IMR-90 (cell line): ENCODE measurements at regions not wholly inside any gene's neighbourhood (a gene's known extent, or its start where the extent isn't known, plus 50 kb on each side); places are given as distances from the start of the nearest gene placed in this dataset.

Experiments used
- ATAC-seq: fragments of 200-7000 bp; cut with Tn5 transposase; 2 replicates; pipeline ENCODE4 v1.9.1; 2020; ENCODE audit warnings: low read depth, mild to moderate bottlenecking, moderate library complexity
- BruUV-seq: library from RNA; stranded (reverse); fragments of 400-500 nt; replicated peaks from 2 replicates; lab custom pipeline; 2021; lab: Mats Ljungman, UMichigan
- CTCF ChIA-PET: fragments of 300-600 bp; formaldehyde crosslinking; extraction: SDS; loops from one replicate; lab custom pipeline; 2021; ENCODE audit warnings: antibody characterized with exemption; lab: Yijun Ruan, JAX
- POLR2A ChIA-PET: fragments of 300-600 bp; sonication (Branson Sonifier 250); formaldehyde crosslinking; loops from one replicate; lab custom pipeline; 2022; ENCODE audit warnings: antibody characterized with exemption; ENCODE audit not compliant: unreplicated experiment; lab: Charles Lee
- DNase-seq: peaks from one replicate; pipeline ENCODE4 v3.0.0; 2013
- H2AFZ ChIP-seq: replicated peaks from 2 replicates; pipeline ENCODE3; 2013; ENCODE audit warnings: low read length, mild to moderate bottlenecking; ENCODE audit not compliant: poor library complexity
- H2AK5ac ChIP-seq: 2 replicates; pipeline ENCODE4 v1.6.1; 2013; ENCODE audit warnings: low read depth, low read length, inconsistent platforms
- H2AK9ac ChIP-seq: replicated peaks from 2 replicates; pipeline ENCODE3; 2013; ENCODE audit warnings: mild to moderate bottlenecking, low read depth, low read length, moderate library complexity; ENCODE audit not compliant: poor library complexity
- H2BK120ac ChIP-seq: 2 replicates; pipeline ENCODE4 v1.6.1; 2013; ENCODE audit warnings: low read depth, low read length, inconsistent platforms
- H2BK15ac ChIP-seq: 3 replicates; pipeline ENCODE4 v1.6.1; 2013; ENCODE audit warnings: low read depth, low read length, inconsistent platforms
- H2BK20ac ChIP-seq: 2 replicates; pipeline ENCODE4 v1.6.1; 2013; ENCODE audit warnings: low read depth, mild to moderate bottlenecking, inconsistent platforms, low read length, moderate library complexity
- H2BK5ac ChIP-seq: 2 replicates; pipeline ENCODE4 v1.6.1; 2013; ENCODE audit warnings: mild to moderate bottlenecking, low read depth, low read length, inconsistent platforms; ENCODE audit not compliant: poor library complexity, severe bottlenecking
- H3K14ac ChIP-seq: replicated peaks from 2 replicates; pipeline ENCODE4 v1.6.1; 2013; ENCODE audit warnings: low read depth, low read length, inconsistent platforms
- H3K18ac ChIP-seq: 2 replicates; pipeline ENCODE4 v1.6.1; 2013; ENCODE audit warnings: low read depth, low read length, control low read depth
- H3K23ac ChIP-seq: 2 replicates; pipeline ENCODE4 v1.6.1; 2013; ENCODE audit warnings: low read depth, low read length, inconsistent platforms
- H3K27ac ChIP-seq: 2 replicates; pipeline ENCODE4 v1.5.1; 2013; ENCODE audit warnings: mild to moderate bottlenecking, control low read depth, low read length; ENCODE audit not compliant: insufficient read depth
- H3K27me3 ChIP-seq: 2 replicates; pipeline ENCODE4 v1.6.1; 2013; ENCODE audit warnings: low read length; ENCODE audit not compliant: control insufficient read depth, insufficient read depth
- H3K36me3 ChIP-seq: 2 replicates; pipeline ENCODE4 v1.6.1; 2013; ENCODE audit warnings: low read length, mixed read lengths; ENCODE audit not compliant: control insufficient read depth, insufficient read depth
- H3K4ac ChIP-seq: 2 replicates; pipeline ENCODE4 v1.6.1; 2013; ENCODE audit warnings: low read depth, low read length, inconsistent platforms
- H3K4me1 ChIP-seq: 2 replicates; pipeline ENCODE4 v1.6.1; 2013; ENCODE audit warnings: low read length, mixed read lengths; ENCODE audit not compliant: control insufficient read depth, insufficient read depth
- H3K4me2 ChIP-seq: 2 replicates; pipeline ENCODE4 v1.6.1; 2013; ENCODE audit warnings: low read depth, mild to moderate bottlenecking, control low read depth, low read length, moderate library complexity
- H3K4me3 ChIP-seq: 2 replicates; pipeline ENCODE4 v1.5.1; 2013; ENCODE audit warnings: low read depth, mild to moderate bottlenecking, control low read depth, low read length, moderate library complexity; ENCODE audit not compliant: insufficient read depth
- H3K56ac ChIP-seq: 2 replicates; pipeline ENCODE4 v1.6.1; 2013; ENCODE audit warnings: low read length, inconsistent platforms; ENCODE audit not compliant: insufficient read depth; ENCODE audit errors: extremely low read depth
- H3K79me1 ChIP-seq, 2 experiments: 2 replicates each; pipeline ENCODE4 v1.6.1; 2013; ENCODE audit warnings: low read length in 2 of 2, inconsistent platforms in 1 of 2, low read depth in 1 of 2
- H3K9ac ChIP-seq: 2 replicates; pipeline ENCODE4 v1.6.1; 2013; ENCODE audit warnings: low read depth, low read length, control low read depth
- H3K9me1 ChIP-seq: 2 replicates; pipeline ENCODE4 v1.6.1; 2013; ENCODE audit warnings: low read length, inconsistent platforms; ENCODE audit not compliant: insufficient read depth
- H3K9me3 ChIP-seq: 2 replicates; pipeline ENCODE4 v1.6.1; 2013; ENCODE audit warnings: low read length; ENCODE audit not compliant: control insufficient read depth, insufficient read depth
- H4K20me1 ChIP-seq: 2 replicates; pipeline ENCODE4 v1.6.1; 2013; ENCODE audit warnings: low read length, inconsistent platforms; ENCODE audit not compliant: insufficient read depth
- H4K5ac ChIP-seq: 2 replicates; pipeline ENCODE4 v1.6.1; 2013; ENCODE audit warnings: mild to moderate bottlenecking, low read depth, low read length, control low read depth
- H4K8ac ChIP-seq, 2 experiments: 2 replicates each; pipeline ENCODE4 v1.6.1; 2013; ENCODE audit warnings: low read depth in 2 of 2, low read length in 2 of 2, control low read depth in 1 of 2, inconsistent platforms in 1 of 2
- H4K91ac ChIP-seq: 2 replicates; pipeline ENCODE4 v1.6.1; 2013; ENCODE audit warnings: low read depth, low read length, inconsistent platforms; ENCODE audit not compliant: insufficient read depth
- CEBPB ChIP-seq: IDR thresholded peaks from 2 replicates; pipeline ENCODE4 v1.6.1; 2012; ENCODE audit warnings: low read depth, low read length, improper control_type of control experiment
- WGBS, 2 experiments: methylation state at CpG; one replicate each; pipeline versions ENCODE4 v1.1.5 to v1.1.7; 2013; ENCODE audit warnings: missing lambda C conversion rate in 2 of 2; ENCODE audit not compliant: insufficient read length in 1 of 2; ENCODE audit errors: extremely low coverage in 2 of 2; 5-methylcytosine and 5-hydroxymethylcytosine counted together
- dilution Hi-C: fragments of 300-500 bp; cut with HindIII; formaldehyde crosslinking; loops from one replicate; pipeline ENCODE4 v1.14.3; 2018; ENCODE audit warnings: low sequenced_read_pairs; ENCODE audit not compliant: unreplicated experiment
- in situ Hi-C: fragments of 300-500 bp; cut with MboI; formaldehyde crosslinking; loops from 3 replicates; pipeline ENCODE4 v1.14.3; 2019; ENCODE audit warnings: low sequenced_read_pairs, inconsistent platforms, mixed read lengths
- intact Hi-C: fragments of 100-400 bp; cut with micrococcal nuclease; formaldehyde crosslinking; loops from 2 replicates; pipeline ENCODE4 v1.10.0; 2022
- TF ChIP-seq, protein P1 (sequence below): fragments of 150-350 bp; IDR thresholded peaks from 2 replicates; pipeline ENCODE4 v1.6.1; 2016; ENCODE audit warnings: low read depth, mild to moderate bottlenecking, low read length, moderate library complexity, borderline replicate concordance

DNA sequence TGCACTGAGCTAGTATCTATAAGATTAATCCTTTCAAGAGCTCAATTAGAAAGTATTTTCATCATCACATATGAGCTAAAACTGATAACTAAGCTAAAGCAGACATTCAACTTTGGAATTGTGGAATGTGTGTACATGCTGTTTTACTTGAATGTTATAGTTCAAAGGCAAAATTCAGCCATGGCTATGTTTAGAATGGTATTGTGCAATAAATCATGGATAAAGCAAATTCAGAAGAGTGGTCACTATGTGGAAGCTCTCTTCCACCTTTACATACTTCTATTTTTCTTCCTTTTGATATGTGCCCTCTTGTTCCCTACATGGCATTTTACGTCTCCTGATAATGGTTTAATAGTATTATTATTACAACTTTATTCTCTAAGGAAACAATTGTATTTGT, 1366.3 kb upstream of the LRRTM1 start:
- H2AK9ac ChIP-seq = no peak overlapping the region
- H3K9me3 ChIP-seq = no peaks in the 10 kb centered on the region
- CTCF ChIA-PET = no interaction called here
- POLR2A ChIA-PET = no interaction called here
- no peak overlapping the region for H3K23ac ChIP-seq
- no peak overlapping the region for H2AFZ ChIP-seq
- no peaks in the 10 kb centered on the region for H3K4me1 ChIP-seq
- H4K8ac ChIP-seq = no peak overlapping the region
- dilution Hi-C loops (no loop called here), intact Hi-C loops (no loop called here), in situ Hi-C loops (no loop called here)
- no peak overlapping the region for H3K18ac ChIP-seq
- H2BK20ac ChIP-seq = no peak overlapping the region
- ATAC-seq = no peak
- H2BK5ac ChIP-seq = no peak overlapping the region
- H4K91ac ChIP-seq = no peak overlapping the region
- H3K27me3 ChIP-seq = no peaks in the 10 kb centered on the region
- H3K9me1 ChIP-seq = no peaks in the 10 kb centered on the region
- no peaks in the 10 kb centered on the region for H4K20me1 ChIP-seq
- WGBS, 2 experiments = no CpG with 5 or more reads among the region's 1 CpG
- no peak overlapping the region for H3K14ac ChIP-seq
- no peak overlapping the region for H3K4me3 ChIP-seq
- BruUV-seq = no TSS peak
- no peak overlapping the region for H3K4ac ChIP-seq
- no peaks in the 10 kb centered on the region for H3K79me1 ChIP-seq
- no peak overlapping the region for H3K4me2 ChIP-seq
- no peak overlapping the region for H2BK15ac ChIP-seq
- no peak overlapping the region for H3K27ac ChIP-seq
- TF ChIP-seq, protein P1, sequence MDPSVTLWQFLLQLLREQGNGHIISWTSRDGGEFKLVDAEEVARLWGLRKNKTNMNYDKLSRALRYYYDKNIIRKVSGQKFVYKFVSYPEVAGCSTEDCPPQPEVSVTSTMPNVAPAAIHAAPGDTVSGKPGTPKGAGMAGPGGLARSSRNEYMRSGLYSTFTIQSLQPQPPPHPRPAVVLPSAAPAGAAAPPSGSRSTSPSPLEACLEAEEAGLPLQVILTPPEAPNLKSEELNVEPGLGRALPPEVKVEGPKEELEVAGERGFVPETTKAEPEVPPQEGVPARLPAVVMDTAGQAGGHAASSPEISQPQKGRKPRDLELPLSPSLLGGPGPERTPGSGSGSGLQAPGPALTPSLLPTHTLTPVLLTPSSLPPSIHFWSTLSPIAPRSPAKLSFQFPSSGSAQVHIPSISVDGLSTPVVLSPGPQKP = no peak
- peak; percentile 72 for TF ChIP-seq CEBPB
- DNase-seq = no peak
- no peak overlapping the region for H3K9ac ChIP-seq
- H3K36me3 ChIP-seq = no peaks in the 10 kb centered on the region
- no peak overlapping the region for H2AK5ac ChIP-seq
- no peak overlapping the region for H4K5ac ChIP-seq
- no peak overlapping the region for H2BK120ac ChIP-seq
- no peak overlapping the region for H3K56ac ChIP-seq
